ENCODE measurements at regions not wholly inside any gene's neighbourhood (a gene's known extent, or its start where the extent isn't known, plus 50 kb on each side); places are given as distances from the start of the nearest gene placed in this dataset.

DNA sequence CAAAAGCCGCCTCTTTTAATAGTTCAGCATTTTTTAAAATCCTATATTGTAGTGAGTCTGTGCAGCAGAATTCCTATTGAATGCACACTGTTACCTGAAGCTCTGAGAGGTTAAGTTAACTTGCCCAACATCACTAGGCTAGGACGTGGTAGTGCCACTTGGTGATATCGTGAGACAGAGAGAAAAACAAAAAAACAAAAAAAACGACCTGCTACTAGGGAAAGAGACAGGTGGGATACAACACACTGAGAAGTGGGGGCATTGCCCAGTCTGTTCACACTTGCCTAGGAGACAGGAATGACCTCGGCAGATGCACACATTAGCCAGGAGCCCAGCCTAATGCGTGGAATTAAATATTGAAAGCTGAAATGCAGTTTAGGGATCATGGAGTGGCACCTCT, 129.7 kb upstream of the CCND2 start:
- TF ChIP-seq, protein P1, sequence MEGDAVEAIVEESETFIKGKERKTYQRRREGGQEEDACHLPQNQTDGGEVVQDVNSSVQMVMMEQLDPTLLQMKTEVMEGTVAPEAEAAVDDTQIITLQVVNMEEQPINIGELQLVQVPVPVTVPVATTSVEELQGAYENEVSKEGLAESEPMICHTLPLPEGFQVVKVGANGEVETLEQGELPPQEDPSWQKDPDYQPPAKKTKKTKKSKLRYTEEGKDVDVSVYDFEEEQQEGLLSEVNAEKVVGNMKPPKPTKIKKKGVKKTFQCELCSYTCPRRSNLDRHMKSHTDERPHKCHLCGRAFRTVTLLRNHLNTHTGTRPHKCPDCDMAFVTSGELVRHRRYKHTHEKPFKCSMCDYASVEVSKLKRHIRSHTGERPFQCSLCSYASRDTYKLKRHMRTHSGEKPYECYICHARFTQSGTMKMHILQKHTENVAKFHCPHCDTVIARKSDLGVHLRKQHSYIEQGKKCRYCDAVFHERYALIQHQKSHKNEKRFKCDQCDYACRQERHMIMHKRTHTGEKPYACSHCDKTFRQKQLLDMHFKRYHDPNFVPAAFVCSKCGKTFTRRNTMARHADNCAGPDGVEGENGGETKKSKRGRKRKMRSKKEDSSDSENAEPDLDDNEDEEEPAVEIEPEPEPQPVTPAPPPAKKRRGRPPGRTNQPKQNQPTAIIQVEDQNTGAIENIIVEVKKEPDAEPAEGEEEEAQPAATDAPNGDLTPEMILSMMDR (IDR thresholded peaks at IDR 0.05; ENCODE audit: extremely low read depth in 1 of 2, insufficient read depth in 1 of 2, low read depth in 1 of 2, low read length in 2 of 2) = no peak
- TF ChIP-seq, protein P2, sequence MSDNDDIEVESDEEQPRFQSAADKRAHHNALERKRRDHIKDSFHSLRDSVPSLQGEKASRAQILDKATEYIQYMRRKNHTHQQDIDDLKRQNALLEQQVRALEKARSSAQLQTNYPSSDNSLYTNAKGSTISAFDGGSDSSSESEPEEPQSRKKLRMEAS (IDR thresholded peaks at IDR 0.05; ENCODE audit: insufficient read depth, insufficient read length) = no peak
- TF ChIP-seq POLR2AphosphoS5 (IDR thresholded peaks at IDR 0.05; ENCODE audit: insufficient read depth, low read depth, low read length) (no peak), POLR2A (IDR thresholded peaks at IDR 0.05; ENCODE audit: low read depth, low read length) (no peak)

Data from endothelial cell of umbilical vein (primary cell).